Stromal cell of bone marrow (primary cell): ENCODE measurements at regions not wholly inside any gene's neighbourhood (a gene's known extent, or its start where the extent isn't known, plus 50 kb on each side); places are given as distances from the start of the nearest gene placed in this dataset.
"Not testable (repeated sequence)": the region's sequence is repeated elsewhere in the genome, so short reads cannot be mapped to it uniquely, and the experiment has no call there.

ENCODE experiments used
- DNase-seq: peaks from one replicate; pipeline ENCODE4 v3.0.0-alpha.2; 2012; ENCODE audit warnings: low read depth

DNA sequence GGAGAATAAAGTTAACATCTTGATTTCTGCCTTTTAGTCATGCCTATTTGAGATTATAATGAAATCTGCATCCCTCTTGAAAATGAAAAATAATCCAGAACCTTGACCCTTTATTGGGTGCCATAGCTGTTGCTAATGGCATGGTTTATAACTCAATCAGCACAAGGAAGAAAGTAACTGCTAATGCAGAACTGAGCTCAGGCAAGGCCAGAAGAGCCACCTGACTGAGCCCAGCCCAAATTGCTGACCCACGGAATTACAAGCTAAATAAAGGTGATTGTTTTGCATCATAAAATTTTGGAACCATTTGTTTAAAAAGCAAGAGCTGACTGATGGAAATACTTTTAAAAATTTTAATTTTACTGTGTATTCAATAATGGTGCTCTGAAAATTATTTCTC lies 76.4 kb upstream of the TBL1X start:
- DNase-seq: no peak

DNA sequence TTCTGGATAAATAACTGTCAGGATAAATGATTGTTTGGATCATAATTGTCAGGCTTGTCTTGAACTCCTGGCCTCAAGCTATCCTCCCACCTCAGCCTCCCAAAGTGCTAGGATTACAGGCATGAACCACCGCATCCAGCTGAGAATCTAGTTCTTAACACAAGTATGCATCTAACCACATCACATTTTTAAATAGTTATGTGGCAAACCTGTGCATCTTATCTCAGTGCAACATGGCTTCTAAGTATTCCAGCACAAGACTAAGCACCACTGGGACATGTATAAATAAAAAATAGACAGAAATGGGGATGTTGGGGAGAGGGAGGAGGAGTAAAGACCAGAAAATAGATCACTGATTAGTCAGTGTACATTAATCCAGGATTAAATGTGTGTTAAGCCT lies 74.7 kb upstream of the TBL1X start:
- DNase-seq: no peak

DNA sequence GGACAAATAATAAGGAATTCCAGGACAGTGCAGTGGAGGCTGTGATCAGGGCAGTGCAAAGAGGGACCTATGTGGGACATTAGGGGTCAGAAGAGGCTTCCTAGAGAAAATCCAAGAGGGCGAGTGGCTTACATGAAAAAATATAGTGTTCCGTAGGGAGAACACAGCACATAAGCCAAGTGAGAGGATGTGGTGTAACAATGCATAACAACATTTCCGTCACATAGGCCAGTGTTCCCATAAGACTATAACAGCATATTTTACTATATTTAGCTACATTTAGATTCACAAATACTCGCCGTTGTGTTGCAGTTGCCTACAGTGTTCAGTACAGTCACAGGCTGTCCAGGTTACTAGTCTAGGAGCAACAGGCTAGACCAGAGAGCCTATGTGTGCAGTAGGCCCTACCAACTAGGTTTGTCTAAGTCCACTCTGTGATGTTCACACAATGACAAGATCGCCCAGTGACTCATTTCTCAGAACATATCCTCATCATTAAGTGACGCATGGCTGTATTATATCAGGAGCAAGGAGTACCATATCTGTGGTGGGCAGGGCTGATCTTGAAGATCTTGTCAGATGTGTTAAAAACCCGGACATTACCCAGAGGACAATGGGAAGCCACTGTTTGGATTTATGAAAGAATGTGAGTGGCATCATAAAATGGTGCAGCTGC lies 74.0 kb upstream of the TBL1X start:
- DNase-seq: no peak

DNA sequence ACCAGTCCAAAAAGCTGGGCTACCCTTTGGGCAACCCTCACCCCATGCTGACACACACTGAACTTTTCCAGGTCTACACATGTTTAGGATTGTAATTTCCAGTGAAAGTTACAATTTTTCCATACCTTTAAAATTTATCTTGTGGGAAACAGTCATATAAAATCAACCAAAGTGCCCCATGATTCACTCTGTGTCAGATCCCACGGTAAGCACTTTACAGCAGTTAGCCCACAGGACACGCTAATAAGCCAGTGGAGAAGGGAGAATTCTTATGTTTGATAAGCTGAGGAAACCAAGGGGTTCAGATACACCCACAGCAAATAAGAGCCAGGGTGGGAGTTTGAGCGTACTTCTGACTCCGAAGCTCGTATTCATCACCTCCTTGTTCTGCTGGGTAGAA lies 72.4 kb upstream of the TBL1X start:
- no peak for DNase-seq

DNA sequence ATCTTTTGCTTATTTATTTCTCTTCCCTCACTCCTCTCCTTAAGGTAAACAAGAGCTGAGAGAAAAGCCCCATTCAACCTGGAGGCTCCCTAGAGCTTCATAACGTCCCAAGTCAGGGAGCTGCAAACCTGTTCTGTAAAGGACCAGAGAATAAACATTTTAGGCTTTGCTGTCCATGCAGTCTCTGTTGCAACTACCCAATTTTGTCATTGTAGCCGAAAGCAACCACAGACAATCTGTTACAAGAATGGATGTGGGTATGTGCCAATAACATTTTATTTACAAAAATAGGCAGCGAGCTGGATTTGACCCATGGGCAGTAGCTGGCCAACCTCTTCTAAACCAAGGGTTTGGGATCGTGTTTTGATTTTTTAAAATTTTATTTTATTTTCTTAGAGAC lies 71.3 kb upstream of the TBL1X start:
- DNase-seq: no peak

DNA sequence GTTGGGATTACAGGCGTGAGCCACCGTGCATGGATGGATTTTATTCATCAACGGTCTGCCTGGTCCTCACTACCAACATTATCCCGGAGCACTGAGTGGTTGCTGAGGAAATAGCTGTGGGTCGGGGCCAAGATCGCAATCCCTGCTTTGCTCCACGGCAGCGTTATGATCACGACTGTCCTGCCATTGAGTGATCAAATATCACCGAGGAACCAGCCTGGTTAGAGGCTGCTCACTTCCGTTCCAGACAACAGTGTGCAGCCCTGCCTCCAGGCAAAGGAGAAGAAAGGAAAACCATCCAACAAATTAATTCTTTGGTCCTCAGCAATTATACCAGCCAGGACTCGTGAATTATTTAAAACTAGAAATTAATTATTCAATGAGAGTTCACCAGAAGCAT lies 70.6 kb upstream of the TBL1X start:
- no peak for DNase-seq

DNA sequence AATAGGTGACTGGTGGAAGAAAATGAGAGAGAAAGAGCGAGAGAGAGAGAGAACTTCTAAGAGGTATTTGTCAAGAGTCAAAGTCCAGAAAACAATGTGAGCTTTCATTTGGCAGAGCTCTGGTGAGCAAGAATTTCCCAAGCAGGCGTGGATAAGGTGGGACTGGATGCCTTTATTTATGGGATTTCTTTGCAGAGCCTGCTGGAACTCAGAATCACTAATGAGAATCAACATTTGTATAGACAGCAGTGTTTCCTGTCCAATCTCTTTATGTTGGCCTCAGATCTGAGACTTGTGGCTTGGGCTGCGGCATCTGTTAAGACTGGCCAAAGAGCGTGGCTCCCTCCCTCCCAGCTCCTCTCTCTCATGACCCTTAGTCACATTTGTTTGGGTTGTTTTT lies 67.9 kb upstream of the TBL1X start:
- peak; percentile 31 for DNase-seq

DNA sequence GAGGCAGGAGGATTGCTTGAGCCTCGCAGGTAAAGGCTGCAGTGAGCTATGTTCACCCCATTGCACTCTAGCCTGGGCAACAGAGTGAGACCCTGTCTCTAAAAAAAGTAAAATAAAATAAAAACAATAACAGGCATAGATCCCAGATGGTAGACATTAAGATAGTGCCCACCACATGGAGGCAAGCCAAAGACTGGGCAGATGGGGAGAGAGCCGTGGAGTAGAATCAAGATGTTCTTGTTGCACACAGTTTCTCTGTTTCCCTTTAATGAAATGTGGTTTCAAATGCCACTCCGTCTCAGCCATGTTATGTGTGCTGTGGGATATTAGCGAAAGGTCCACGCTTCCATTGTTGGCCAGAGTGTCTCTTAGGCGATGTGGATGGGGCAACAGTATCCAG lies 63.8 kb upstream of the TBL1X start:
- no peak for DNase-seq

DNA sequence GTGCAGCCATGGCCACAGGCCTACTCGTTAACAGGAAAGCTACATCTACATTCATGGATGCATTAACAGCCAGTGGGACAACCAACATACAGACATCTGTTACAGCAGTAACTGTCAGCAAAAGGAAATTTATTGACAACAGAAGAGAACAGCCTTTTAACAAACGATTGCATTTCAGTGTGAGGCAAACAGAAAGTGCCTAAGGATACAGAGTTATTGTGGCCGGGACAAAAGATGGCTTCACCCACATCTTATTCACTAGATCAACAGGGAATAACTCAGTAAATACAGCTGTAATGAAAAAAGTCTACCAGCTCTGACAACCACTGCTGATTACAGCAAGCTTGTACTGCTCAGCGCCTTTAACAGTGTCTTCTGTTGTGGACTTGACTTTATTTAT lies 61.5 kb upstream of the TBL1X start:
- DNase-seq: no peak

DNA sequence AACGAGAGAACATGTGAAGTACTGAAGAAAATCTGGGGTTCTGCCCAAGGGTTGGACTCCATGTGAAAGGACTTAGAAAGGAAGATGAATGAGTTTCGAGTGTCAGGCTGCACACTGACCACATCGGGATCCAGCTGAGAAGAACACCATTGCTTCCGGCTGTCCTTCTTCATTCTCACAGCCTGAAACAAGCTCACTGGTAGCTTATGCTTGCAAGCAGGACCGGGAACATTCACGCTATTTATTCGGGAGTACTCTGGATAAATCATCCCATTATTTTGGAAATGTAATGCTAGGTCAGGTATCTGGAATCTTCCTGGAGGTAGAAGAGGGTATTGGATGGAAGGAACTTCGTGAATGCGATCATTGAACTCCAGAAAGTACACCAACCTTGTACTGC lies 59.2 kb upstream of the TBL1X start:
- not testable (repeated sequence) for DNase-seq

DNA sequence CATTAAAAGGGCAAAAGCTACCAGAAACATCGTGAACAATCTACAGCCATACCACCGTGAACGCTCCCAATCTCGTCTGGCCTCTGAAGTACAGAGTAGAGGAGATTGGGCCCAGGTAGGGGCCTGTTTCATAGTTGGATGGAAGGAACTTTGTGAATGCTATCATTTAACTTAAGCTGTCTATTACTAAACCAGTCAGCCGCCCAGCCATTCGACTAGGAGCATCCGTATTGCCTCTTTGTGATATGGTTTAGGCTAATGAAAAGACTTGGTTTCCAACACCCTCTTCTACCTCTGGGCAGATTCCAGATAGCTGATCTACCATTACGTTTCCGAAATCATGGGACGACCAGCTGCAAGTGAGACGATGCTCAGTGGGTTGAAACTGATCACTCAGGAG lies 54.0 kb upstream of the TBL1X start:
- DNase-seq: not testable (repeated sequence)

DNA sequence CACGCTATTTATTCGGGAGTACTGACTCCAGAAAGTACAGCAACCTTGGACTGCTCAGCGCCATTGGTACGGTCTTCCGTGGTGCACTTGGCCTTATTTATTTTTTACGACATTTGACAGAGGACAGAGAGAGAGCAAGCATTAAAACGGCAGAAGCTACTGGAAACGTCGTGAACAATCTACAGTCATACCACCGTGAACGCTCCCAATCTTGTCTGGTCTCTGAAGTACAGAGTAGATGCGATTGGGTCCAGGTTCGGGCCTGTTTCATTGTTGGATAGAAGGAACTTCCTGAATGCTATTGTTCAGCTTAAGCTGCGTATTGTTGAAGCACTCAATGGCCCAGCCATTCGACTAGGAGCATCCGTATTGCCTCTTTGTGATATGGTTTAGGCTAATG lies 53.2 kb upstream of the TBL1X start:
- DNase-seq: not testable (repeated sequence)

DNA sequence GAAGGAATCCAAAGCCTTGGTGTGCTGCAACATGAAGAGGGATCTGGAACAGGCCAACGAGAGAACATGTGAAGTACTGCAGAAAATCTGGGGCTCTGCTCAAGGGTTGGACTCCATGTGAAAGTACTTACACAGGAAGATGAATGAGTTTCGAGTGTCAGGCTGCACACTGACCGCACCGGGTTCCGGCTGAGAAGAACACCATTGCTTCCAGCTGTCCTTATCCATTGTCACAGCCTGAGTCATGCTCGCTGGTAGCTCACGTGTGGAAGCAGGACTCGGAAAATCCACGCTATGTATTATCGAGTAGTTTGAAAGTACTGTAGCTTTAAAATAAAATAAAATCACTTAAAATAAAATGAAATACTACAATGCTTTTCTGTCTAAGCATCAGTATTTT lies 50.4 kb upstream of the TBL1X start:
- DNase-seq: no peak
